SK-N-MC (cell line): ENCODE measurements at regions not wholly inside any gene's neighbourhood (a gene's known extent, or its start where the extent isn't known, plus 50 kb on each side); places are given as distances from the start of the nearest gene placed in this dataset.

Source experiments
- EZH2 ChIP-seq: fragments of 200-600 bp; sonication (generic); IDR thresholded peaks from one replicate; pipeline ENCODE4 v1.6.1; 2017; ENCODE audit warnings: antibody characterized with exemption
- FOXP2 ChIP-seq: optimal IDR thresholded peaks from 2 replicates; pipeline ENCODE3; 2011; ENCODE audit warnings: mild to moderate bottlenecking, moderate library complexity; ENCODE audit not compliant: insufficient read depth; ENCODE audit errors: extremely low read length, control extremely low read depth
- POLR2AphosphoS5 ChIP-seq: IDR thresholded peaks from 2 replicates; pipeline ENCODE4 v1.6.1; 2012; ENCODE audit warnings: mild to moderate bottlenecking, low read depth, low read length, borderline replicate concordance

DNA sequence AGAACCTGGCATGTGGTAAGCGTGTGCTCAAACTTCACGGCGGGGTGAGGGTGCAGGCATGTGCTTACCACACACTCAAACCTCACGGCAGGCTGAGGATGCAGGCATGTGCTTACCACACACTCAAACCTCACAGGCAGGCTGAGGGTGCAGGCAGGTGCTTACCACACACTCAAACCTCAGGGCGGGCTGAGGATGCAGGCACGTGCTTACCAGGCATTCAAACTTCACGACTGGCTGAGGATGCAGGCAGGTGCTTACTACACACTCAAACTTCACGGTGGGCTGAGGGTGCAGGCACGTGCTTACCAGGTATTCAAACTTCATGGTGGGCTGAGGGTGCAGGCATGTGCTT lies 105.0 kb upstream of the ALKAL2 start:
- no peak for TF ChIP-seq EZH2
- no peak for TF ChIP-seq FOXP2
- no peak for TF ChIP-seq POLR2AphosphoS5
